ENCODE measurements at regions not wholly inside any gene's neighbourhood (a gene's known extent, or its start where the extent isn't known, plus 50 kb on each side); places are given as distances from the start of the nearest gene placed in this dataset.

- TF ChIP-seq CTCF (conservative IDR thresholded peaks at IDR 0.05; ENCODE audit: low read length) (no peak), EZH2phosphoT487 (IDR thresholded peaks at IDR 0.05; ENCODE audit: borderline replicate concordance, low read depth, low read length) (no peak)
These were observed 99.9 kb upstream of the TJP1 start for GRCh38 chr15:29922191-29922590.
